ENCODE measurements at regions not wholly inside any gene's neighbourhood (a gene's known extent, or its start where the extent isn't known, plus 50 kb on each side); places are given as distances from the start of the nearest gene placed in this dataset.

- H3K4me3 ChIP-seq = no peak overlapping the region
- H3K9me3 ChIP-seq = no peaks in the 10 kb centered on the region
- in situ Hi-C loops (cut with MboI; ENCODE audit: low pct_ligation_motif_present in 1 of 4, low pct_unique_long_range_greater_than_20kb in 1 of 4, low sequenced_read_pairs in 3 of 4) (no loop called here), intact Hi-C loops (cut with DNase I; ENCODE audit: low total_unique reads) (no loop called here)
- H3K4me1 ChIP-seq = no peaks in the 10 kb centered on the region
- WGBS, 2 donors (ENCODE audit: low coverage in 1 of 2) = 59 to 64% methylated on average over 4 of the region's 4 CpGs
- TF ChIP-seq, protein P1, sequence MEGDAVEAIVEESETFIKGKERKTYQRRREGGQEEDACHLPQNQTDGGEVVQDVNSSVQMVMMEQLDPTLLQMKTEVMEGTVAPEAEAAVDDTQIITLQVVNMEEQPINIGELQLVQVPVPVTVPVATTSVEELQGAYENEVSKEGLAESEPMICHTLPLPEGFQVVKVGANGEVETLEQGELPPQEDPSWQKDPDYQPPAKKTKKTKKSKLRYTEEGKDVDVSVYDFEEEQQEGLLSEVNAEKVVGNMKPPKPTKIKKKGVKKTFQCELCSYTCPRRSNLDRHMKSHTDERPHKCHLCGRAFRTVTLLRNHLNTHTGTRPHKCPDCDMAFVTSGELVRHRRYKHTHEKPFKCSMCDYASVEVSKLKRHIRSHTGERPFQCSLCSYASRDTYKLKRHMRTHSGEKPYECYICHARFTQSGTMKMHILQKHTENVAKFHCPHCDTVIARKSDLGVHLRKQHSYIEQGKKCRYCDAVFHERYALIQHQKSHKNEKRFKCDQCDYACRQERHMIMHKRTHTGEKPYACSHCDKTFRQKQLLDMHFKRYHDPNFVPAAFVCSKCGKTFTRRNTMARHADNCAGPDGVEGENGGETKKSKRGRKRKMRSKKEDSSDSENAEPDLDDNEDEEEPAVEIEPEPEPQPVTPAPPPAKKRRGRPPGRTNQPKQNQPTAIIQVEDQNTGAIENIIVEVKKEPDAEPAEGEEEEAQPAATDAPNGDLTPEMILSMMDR (IDR thresholded peaks at IDR 0.05) = no peak
- TF ChIP-seq POLR2AphosphoS5 (IDR thresholded peaks at IDR 0.05) (no peak), EP300 (IDR thresholded peaks at IDR 0.05; ENCODE audit: low read depth) (no peak), POLR2A (IDR thresholded peaks at IDR 0.05) (no peak)
- no peak overlapping the region for H3K27ac ChIP-seq
- no peaks in the 10 kb centered on the region for H3K27me3 ChIP-seq
- DNase-seq = no peak
- no peaks in the 10 kb centered on the region for H3K36me3 ChIP-seq
Measured at GRCh38 chr9:80086386-80086785, 514.6 kb downstream of the TLE4 start.

- in situ Hi-C loops (cut with MboI; ENCODE audit: low pct_ligation_motif_present in 1 of 4, low pct_unique_long_range_greater_than_20kb in 1 of 4, low sequenced_read_pairs in 3 of 4) (no loop called here), intact Hi-C loops (cut with DNase I; ENCODE audit: low total_unique reads) (no loop called here)
- H3K9me3 ChIP-seq = peaks cover 0 to 4% of the 10 kb centered on the region in 2 donors
- H3K27me3 ChIP-seq = no peaks in the 10 kb centered on the region
- H3K27ac ChIP-seq = no peak overlapping the region
- DNase-seq = no peak
- 55 to 78% methylated on average over 1 of the region's 1 CpG for WGBS, 2 donors (ENCODE audit: low coverage in 1 of 2)
- no peaks in the 10 kb centered on the region for H3K4me1 ChIP-seq
- no peak overlapping the region for H3K4me3 ChIP-seq
- TF ChIP-seq, protein P1 (IDR thresholded peaks at IDR 0.05) = no peak
- TF ChIP-seq POLR2AphosphoS5 (IDR thresholded peaks at IDR 0.05) = no peak
- no peak for TF ChIP-seq EP300 (IDR thresholded peaks at IDR 0.05; ENCODE audit: low read depth)
- no peak for TF ChIP-seq POLR2A (IDR thresholded peaks at IDR 0.05)
- no peaks in the 10 kb centered on the region for H3K36me3 ChIP-seq
Measured at GRCh38 chr9:80085668-80086067, 513.9 kb downstream of the TLE4 start.

GRCh38 chr9:80082213-80082612 is 510.4 kb downstream of the TLE4 start:
- 73 to 89% methylated on average over 1 to 2 of the region's 2 CpGs for WGBS, 2 donors (ENCODE audit: low coverage in 1 of 2)
- Histone ChIP-seq H3K27me3 (no peaks in the 10 kb centered on the region), H3K4me1 (no peaks in the 10 kb centered on the region), H3K4me3 (no peak overlapping the region), H3K36me3 (no peaks in the 10 kb centered on the region), H3K9me3 (peaks cover 0 to 4% of the 10 kb centered on the region in 2 donors), H3K27ac (no peak overlapping the region)
- DNase-seq = no peak
- TF ChIP-seq EP300 (IDR thresholded peaks at IDR 0.05; ENCODE audit: low read depth) (no peak), POLR2AphosphoS5 (IDR thresholded peaks at IDR 0.05) (no peak), POLR2A (IDR thresholded peaks at IDR 0.05) (no peak)
- TF ChIP-seq, protein P1 (IDR thresholded peaks at IDR 0.05) = no peak
- intact Hi-C loops (cut with DNase I; ENCODE audit: low total_unique reads) = no loop called here
- in situ Hi-C loops (cut with MboI; ENCODE audit: low pct_ligation_motif_present in 1 of 4, low pct_unique_long_range_greater_than_20kb in 1 of 4, low sequenced_read_pairs in 3 of 4) = no loop called here

GRCh38 chr9:80078826-80079225 is 507.1 kb downstream of the TLE4 start:
- in situ Hi-C loops (cut with MboI; ENCODE audit: low pct_ligation_motif_present in 1 of 4, low pct_unique_long_range_greater_than_20kb in 1 of 4, low sequenced_read_pairs in 3 of 4) (no loop called here), intact Hi-C loops (cut with DNase I; ENCODE audit: low total_unique reads) (no loop called here)
- Histone ChIP-seq H3K4me3 (no peak overlapping the region), H3K36me3 (no peaks in the 10 kb centered on the region), H3K4me1 (no peaks in the 10 kb centered on the region), H3K27ac (no peak overlapping the region), H3K27me3 (no peaks in the 10 kb centered on the region), H3K9me3 (peaks cover 0 to 4% of the 10 kb centered on the region in 2 donors)
- no peak for TF ChIP-seq POLR2A (IDR thresholded peaks at IDR 0.05)
- TF ChIP-seq EP300 (IDR thresholded peaks at IDR 0.05; ENCODE audit: low read depth) = no peak
- TF ChIP-seq, protein P1 (IDR thresholded peaks at IDR 0.05) = no peak
- no peak for TF ChIP-seq POLR2AphosphoS5 (IDR thresholded peaks at IDR 0.05)
- 62 to 67% methylated on average over 1 of the region's 1 CpG for WGBS, 2 donors (ENCODE audit: low coverage in 1 of 2)
- no peak for DNase-seq

Data from transverse colon (tissue), 4 donors.